Pulmonary artery endothelial cell (primary cell): ENCODE measurements at regions not wholly inside any gene's neighbourhood (a gene's known extent, or its start where the extent isn't known, plus 50 kb on each side); places are given as distances from the start of the nearest gene placed in this dataset.

Experiments
- DNase-seq: peaks from one replicate; pipeline ENCODE4 v3.0.0-alpha.2; 2011; ENCODE audit warnings: low read depth, low spot score

- DNase-seq, result no peak
These were observed 204.3 kb upstream of the EEA1 start for GRCh38 chr12:93133361-93133760.

GRCh38 chr12:93134175-93134890, 205.2 kb upstream of the EEA1 start:
- DNase-seq, result no peak

DNA sequence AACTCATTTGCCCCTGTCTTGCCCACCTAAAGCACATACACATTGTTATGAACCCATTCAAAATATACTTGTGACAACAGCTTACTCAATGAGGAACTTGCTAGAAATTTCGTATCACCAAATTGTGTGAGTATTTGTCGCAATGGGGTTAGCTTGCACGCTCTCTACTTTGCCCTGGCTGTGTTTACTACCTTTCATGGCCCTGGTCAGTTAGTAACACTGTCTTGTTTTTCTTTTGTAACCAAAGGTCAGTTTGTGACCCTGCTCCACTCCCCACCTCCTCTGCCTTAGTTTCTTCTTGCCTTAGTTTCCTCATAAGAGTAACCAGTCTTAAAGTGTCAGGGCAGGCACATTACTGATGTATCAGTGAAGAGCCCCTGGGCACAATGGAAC, 205.8 kb upstream of the EEA1 start:
- DNase-seq, result no peak

DNA sequence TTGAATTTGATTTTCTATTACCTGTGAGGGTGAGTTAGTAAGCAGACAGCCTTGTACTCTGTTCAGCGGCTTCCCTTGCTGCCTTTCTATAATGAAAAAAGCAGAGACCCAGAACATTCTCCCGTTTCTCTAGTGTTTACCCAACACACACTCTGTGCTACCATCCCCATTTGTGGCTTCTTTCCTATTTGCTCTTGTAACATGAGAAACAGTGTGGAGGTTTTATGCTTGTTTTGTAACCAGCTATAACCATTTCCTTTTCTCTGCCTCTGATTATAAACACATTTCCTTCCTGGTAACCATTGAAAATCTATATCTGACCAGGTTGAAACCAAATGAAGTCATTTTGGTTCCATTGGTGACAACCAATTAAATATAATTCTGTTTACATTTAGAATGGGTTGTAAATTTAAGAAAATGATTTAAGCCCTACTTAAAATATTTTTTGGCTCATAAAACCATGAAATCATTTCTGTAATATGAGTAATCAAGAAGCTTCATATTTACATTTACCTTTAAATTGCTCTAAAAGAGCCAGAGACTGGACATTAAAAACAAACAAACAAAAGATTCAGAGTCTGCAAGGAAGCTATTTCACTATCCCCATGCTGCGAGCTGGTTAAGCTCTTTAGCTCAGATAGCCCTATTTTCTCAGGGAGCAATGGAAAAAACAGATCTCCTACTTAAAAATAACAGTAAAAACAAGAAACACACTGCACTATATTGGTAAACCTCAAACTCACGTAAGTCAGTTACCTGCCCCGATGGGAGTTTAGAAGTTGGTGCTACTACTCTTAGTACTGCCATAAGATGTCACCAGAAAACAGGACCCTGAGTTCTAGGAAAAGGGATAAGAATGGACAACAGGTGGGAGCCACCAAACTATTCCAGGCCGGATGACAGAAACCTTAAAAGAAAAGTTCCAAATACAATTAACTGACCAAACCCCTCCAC, 206.5 kb upstream of the EEA1 start:
- DNase-seq, result no peak

DNA sequence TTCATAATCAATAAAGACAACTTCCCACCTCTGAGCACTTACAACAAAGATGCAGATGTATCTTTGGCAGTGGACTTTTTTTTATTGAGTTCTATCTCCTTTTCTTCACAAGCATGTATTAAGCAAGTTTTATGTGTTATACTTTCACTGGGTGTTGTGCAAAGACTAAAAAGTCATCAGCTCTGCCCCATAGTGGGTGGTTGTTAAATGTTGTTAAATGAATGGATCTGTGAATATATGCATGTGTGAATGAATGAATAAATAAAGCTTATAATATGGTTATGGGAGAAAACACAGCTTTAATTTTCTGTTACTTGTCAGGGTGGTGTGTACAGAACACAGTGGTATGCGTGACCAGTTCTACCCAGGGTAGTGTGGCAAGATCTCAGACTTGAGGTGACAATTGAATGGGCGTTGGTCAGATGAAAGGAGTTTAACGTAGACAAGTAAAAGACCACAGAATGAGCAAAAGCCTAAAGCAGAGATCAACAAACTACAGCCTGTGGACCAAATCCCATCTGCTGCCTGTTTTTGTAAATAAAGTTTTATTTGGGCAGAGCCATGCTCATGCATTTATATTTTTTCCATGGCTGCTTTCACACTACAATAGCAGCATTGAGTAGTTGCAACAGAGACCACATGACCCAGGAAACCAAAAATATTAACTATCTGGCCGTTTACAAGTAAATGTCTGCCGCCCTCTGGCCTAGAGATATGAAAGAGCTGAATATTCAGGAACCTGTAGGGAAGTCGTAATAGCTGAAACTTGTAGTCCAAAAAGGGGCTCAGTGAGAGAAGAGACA, 207.4 kb upstream of the EEA1 start:
- no peak for DNase-seq

GRCh38 chr12:93137656-93138612, 208.8 kb upstream of the EEA1 start:
- no peak for DNase-seq

DNA sequence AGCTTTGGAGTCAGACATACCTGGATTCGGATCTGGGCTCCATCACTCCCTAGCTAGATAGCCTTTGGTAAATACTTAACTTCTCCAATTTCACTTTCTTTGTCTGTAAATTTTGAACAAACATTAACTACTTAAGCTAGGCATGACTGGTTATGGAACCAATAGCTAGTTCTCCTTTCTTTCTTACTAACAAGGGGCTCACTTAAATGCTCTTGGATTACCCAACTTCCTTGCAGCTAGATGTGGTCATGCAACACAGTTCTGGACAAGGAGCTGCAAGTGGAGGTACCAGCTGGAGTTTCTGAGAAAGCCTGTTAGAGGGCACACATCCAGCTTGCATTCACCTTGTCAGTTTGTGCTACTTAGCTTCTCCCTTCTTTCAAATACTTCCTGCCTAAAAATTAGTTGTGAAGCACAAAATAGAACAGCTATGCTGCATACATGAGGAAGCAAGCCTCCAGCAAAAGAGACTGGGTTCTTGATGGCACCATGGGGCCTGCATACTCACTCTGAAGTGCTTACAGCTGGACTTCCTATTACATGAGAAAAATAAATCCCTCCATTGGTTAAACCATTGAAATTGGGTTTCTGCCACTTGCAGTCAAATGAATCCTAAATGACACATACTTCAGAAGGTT, 210.1 kb upstream of the EEA1 start:
- DNase-seq, result no peak

DNA sequence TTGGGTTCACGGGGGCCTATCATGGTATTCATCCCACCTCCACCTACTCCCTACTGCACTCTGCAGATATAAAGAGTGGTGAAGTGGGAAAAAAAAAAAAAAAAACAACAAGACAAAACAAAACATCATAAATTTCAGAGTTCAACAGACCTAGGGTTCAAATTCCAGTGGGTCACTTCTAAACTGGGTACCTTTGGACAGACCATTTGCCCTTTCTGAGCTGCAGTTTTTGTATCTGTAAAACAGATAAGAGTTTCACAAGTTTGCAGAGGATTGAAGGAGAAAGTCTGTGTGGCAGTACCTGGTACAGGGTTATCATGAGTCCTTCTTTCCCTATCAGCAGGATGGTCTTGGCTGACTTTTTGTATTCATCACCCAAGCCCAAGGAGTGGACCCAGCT, 211.2 kb upstream of the EEA1 start:
- DNase-seq, result no peak

- no peak for DNase-seq
These were observed 211.7 kb upstream of the EEA1 start for GRCh38 chr12:93140801-93141200.

DNA sequence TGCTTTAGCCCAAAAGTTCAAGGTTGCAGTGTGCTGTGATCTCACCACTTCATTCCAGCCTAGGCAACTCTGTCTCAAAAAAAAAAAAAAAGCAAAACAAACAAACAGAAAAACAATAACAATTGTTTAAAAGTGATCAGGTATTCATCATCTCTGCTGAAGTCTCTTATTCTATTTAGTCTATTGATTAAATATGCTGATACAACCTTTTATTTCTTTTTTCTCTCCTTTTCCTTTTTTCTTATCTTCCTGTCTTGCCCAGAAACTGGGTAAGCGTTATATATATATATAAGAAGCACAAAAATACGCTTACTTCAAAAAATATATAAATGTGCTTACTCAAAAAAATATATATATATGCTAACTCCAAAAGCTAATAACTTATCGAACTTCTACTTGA, 213.8 kb upstream of the EEA1 start:
- DNase-seq, result no peak

DNA sequence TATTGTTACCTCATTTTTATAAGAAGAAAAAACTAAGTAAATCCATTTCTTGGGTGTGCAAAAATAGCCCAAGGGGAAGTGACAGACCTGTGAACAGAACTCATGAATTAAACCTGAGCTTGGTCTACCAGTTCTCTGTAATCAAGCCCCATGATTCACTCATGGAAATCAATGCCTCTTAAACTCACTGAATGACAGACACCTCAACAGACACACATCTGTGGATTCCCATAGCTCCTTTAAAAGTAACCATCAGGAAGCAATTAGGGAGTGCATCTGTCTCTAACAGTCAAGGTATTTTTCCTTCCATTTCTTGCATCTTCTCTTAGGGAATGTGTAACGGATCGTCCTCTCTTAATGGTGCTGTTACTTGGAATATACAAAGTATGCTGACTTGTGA, 215.0 kb upstream of the EEA1 start:
- no peak for DNase-seq

DNA sequence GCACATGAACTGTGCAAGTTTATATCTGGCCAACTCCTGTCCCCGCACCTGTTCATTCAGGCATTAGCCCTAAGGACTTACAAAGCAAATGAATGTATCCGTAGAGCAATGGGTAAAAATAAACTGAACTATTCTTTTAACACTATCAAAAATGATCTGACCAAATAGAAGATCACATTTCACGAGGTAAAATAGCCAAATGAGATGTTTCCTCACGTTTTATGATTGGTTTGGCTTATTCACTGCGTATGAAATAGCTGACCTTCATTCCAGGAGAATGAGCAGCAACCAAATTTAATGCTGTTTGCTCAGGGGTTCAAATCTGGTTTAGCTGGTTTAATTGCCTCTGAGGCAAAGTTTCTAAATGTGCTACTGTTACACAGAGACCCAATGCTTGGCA, 216.0 kb upstream of the EEA1 start:
- no peak for DNase-seq

DNA sequence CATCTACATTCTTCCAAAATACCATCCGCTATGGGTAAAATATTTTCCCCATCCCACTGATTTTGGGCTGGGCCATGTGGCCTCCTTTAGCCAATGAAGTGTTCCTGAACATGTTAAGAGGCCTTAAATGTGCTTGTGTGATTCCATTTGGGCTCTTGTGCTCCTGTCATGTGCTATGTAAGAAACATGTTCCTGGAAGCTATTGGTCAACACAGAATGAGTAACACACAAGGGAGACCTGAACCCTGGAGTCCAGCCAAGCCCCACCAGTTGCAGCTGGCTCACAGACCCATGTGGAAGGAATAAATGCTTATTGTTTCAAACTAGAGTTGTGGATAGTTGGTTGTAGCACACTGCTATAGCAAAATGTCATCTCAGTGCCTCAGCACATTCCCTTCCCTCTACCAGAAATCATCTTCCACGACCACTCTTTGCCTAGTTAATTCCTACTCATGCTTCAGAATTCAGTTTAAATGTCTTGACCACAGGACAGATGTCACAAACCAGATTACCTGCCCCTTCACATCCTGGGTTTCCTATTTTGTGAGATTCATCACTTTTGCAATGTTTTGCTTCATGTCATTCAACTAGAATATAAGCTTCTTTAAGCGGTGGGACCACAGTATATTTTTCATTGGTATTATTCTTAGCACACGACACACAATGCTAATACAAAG, 217.3 kb upstream of the EEA1 start:
- DNase-seq, result no peak

- no peak for DNase-seq
These were observed 217.9 kb upstream of the EEA1 start for GRCh38 chr12:93146970-93147369.

DNA sequence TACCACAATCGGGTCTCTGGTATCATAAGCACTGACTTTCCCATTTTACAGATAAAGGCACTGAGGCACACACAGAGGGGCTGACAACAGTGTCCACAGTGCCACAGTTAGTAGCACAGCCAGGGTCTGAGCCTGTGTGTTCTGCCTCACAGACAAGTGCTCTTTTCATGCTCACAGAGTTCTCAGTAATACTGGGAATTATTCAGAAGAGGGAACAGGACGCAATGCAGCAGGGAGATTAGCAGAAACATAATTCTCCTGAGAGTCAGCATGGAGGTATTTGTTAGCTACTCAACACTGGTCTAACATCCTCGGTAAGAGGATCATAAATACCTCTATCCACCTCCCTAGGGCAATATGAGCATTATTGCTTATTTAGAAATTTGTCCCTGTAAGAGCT, 219.3 kb upstream of the EEA1 start:
- DNase-seq, result no peak

DNA sequence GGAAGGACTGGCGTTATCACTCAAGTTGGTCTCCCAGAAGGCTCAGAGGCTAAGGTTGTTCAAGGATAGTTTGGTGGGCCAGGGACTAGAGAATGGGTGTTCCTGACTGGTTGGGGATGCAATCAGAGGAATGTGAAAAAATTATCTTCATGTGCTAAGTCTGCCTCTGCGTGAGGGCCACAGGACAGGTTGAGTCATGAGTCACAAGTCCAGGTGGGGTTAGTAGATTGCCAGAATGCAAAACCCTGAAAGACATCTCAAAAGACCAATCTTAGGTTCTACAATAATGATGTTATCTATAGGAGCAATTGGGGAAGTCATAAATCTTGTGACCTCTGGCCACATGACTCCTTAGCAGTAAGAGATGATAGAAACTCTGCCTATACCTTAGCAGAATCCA, 220.1 kb upstream of the EEA1 start:
- DNase-seq, result no peak

DNA sequence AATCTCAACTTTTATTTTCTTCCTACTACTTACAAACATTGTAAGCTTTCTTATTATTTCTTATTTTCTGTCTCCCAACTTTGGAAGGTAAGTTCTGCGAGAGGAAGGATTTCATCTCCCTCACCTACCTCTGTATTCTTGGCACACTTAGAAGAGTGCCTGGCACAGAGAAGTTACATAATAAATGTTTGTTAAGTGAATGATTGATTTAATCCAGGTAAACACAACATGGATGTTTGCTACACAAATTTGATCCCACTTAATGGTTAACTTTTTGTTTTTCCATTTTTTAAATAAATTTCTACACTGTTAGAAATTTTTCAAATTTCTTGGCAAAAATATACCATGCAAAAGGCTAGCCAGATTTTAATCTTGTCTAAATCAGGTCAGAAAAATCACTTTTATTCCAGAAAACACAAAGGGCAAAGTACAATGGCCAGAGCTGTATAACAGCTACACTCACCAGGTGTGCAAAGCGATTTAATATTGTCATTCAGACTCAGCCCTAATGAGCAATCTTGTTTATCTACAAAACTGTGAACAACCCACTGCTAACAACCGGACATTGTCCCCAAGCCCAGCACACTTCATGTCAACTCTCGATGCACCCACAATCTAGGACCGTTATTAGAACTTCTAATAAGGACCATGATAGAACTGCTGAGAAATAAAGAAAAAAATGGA, 222.1 kb upstream of the EEA1 start:
- no peak for DNase-seq

DNA sequence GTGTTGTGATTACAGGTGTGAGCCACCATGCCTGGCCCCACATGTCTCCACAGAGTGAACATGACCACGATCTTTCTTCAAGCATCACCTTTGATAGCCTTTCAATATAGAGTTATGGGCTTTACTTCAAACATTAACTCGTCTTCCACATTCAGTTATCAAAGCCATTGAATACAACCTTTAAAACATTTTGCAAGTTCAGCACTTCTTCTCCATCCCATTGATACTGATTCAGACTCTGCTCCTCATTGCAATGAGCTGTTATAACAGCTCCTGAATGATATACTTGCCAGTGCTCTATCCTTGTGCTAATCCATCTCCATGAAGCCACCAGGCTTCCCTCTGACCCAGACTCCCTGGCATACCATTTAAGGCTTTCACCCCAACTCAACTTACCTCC, 223.5 kb upstream of the EEA1 start:
- no peak for DNase-seq

- no peak for DNase-seq
These were observed 224.2 kb upstream of the EEA1 start for GRCh38 chr12:93153321-93153720.
